Left ventricle myocardium inferior (tissue), 1 donor: ENCODE measurements at regions not wholly inside any gene's neighbourhood (a gene's known extent, or its start where the extent isn't known, plus 50 kb on each side); places are given as distances from the start of the nearest gene placed in this dataset.

ENCODE experiments used
- DNase-seq: peaks from one replicate; pipeline ENCODE4 v3.0.0-alpha.2; 2020
- H3K27ac ChIP-seq: fragments of 200-600 bp; replicated peaks from 2 replicates; pipeline ENCODE4 v1.8.0; 2021
- H3K27me3 ChIP-seq: fragments of 200-600 bp; 2 replicates; pipeline ENCODE4 v1.8.0; 2021; ENCODE audit warnings: low read depth
- H3K36me3 ChIP-seq: fragments of 200-600 bp; 2 replicates; pipeline ENCODE4 v1.8.0; 2021
- H3K4me1 ChIP-seq: fragments of 200-600 bp; 2 replicates; pipeline ENCODE4 v1.8.0; 2021
- H3K4me3 ChIP-seq: fragments of 200-600 bp; 2 replicates; pipeline ENCODE4 v1.8.0; 2021; ENCODE audit warnings: mild to moderate bottlenecking, moderate library complexity
- H3K9me3 ChIP-seq: fragments of 200-600 bp; replicated peaks from 2 replicates; pipeline ENCODE4 v1.8.0; 2021
- CTCF ChIP-seq: fragments of 200-600 bp; IDR thresholded peaks from 2 replicates; pipeline ENCODE4 v1.8.0; 2021; ENCODE audit warnings: antibody characterized with exemption, mild to moderate bottlenecking, borderline replicate concordance
- intact Hi-C: fragments of 100-400 bp; cut with micrococcal nuclease; formaldehyde crosslinking; loops from one replicate; pipeline ENCODE4 v1.11.0; 2022
- donor health status: DM: no; HTN: yes; CAD: no; lungs with severe emphysema.

GRCh38 chr6:48206091-48206490 is 95.1 kb upstream of the PTCHD4 start:
- Histone ChIP-seq H3K27me3 (no peaks in the 10 kb centered on the region), H3K4me3 (no peak overlapping the region), H3K27ac (no peak overlapping the region), H3K36me3 (no peaks in the 10 kb centered on the region), H3K4me1 (no peaks in the 10 kb centered on the region), H3K9me3 (peaks cover 8% of the 10 kb centered on the region)
- TF ChIP-seq CTCF = no peak
- DNase-seq = no peak
- intact Hi-C loops = no loop called here

- Histone ChIP-seq H3K4me3 (no peak overlapping the region), H3K27me3 (no peaks in the 10 kb centered on the region), H3K36me3 (no peaks in the 10 kb centered on the region), H3K9me3 (peaks cover 15% of the 10 kb centered on the region), H3K4me1 (no peaks in the 10 kb centered on the region), H3K27ac (no peak overlapping the region)
- no peak for DNase-seq
- intact Hi-C loops = no loop called here
- TF ChIP-seq CTCF = no peak
Measured at GRCh38 chr6:48200869-48201390, 89.9 kb upstream of the PTCHD4 start.

- no peaks in the 10 kb centered on the region for H3K27me3 ChIP-seq
- no peak for DNase-seq
- H3K9me3 ChIP-seq = peaks cover 15% of the 10 kb centered on the region
- H3K36me3 ChIP-seq = no peaks in the 10 kb centered on the region
- intact Hi-C loops = no loop called here
- H3K4me1 ChIP-seq = no peaks in the 10 kb centered on the region
- no peak overlapping the region for H3K4me3 ChIP-seq
- no peak overlapping the region for H3K27ac ChIP-seq
- no peak for TF ChIP-seq CTCF
Measured at GRCh38 chr6:48199499-48199898, 88.5 kb upstream of the PTCHD4 start.

GRCh38 chr6:48197941-48198340 is 86.9 kb upstream of the PTCHD4 start:
- H3K27ac ChIP-seq = no peak overlapping the region
- DNase-seq = no peak
- no peaks in the 10 kb centered on the region for H3K27me3 ChIP-seq
- TF ChIP-seq CTCF = no peak
- intact Hi-C loops = no loop called here
- H3K9me3 ChIP-seq = peaks cover 9% of the 10 kb centered on the region
- no peaks in the 10 kb centered on the region for H3K4me1 ChIP-seq
- no peaks in the 10 kb centered on the region for H3K36me3 ChIP-seq
- H3K4me3 ChIP-seq = no peak overlapping the region

GRCh38 chr6:48194596-48195295 is 83.7 kb upstream of the PTCHD4 start:
- Histone ChIP-seq H3K27me3 (no peaks in the 10 kb centered on the region), H3K4me1 (no peaks in the 10 kb centered on the region), H3K4me3 (no peak overlapping the region), H3K36me3 (no peaks in the 10 kb centered on the region), H3K9me3 (peaks cover 7% of the 10 kb centered on the region), H3K27ac (no peak overlapping the region)
- intact Hi-C loops = no loop called here
- DNase-seq = no peak
- TF ChIP-seq CTCF = no peak
